MCF 10A (cell line): ENCODE measurements at regions not wholly inside any gene's neighbourhood (a gene's known extent, or its start where the extent isn't known, plus 50 kb on each side); places are given as distances from the start of the nearest gene placed in this dataset.
A peak's percentile ranks its signal among the peaks of the same experiment; 100 is the strongest.

Source experiments
- BruUV-seq: library from RNA; stranded (reverse); fragments of 400-500 nt; replicated peaks from 2 replicates; lab custom pipeline; 2021; lab: Mats Ljungman, UMichigan
- CTCF ChIA-PET: fragments of 300-600 bp; sonication (Branson Sonifier 250); formaldehyde crosslinking; extraction: SDS; loops from one replicate; lab custom pipeline; 2021; ENCODE audit warnings: antibody characterized with exemption, inconsistent platforms; lab: Yijun Ruan, JAX
- POLR2A ChIA-PET: fragments of 300-600, 350-650 bp; sonication (Branson Sonifier 250); formaldehyde crosslinking; extraction: SDS; loops from one replicate; lab custom pipeline; 2020; ENCODE audit warnings: antibody characterized with exemption, inconsistent platforms; lab: Yijun Ruan, JAX
- DNase-seq: peaks from one replicate; pipeline ENCODE4 v3.0.0-alpha.2; 2018; ENCODE audit not compliant: unreplicated experiment
- H3K27ac Mint-ChIP-seq: one replicate; pipeline ENCODE4 v1.8.0; 2022; ENCODE audit warnings: mild to moderate bottlenecking, low read depth, mixed read lengths; ENCODE audit not compliant: unreplicated experiment
- H3K27me3 Mint-ChIP-seq: one replicate; pipeline ENCODE4 v1.8.0; 2022; ENCODE audit warnings: mixed read lengths; ENCODE audit not compliant: insufficient read depth, unreplicated experiment
- H3K36me3 Mint-ChIP-seq: one replicate; pipeline ENCODE4 v1.8.0; 2022; ENCODE audit warnings: mild to moderate bottlenecking, moderate library complexity, mixed read lengths; ENCODE audit not compliant: insufficient read depth, unreplicated experiment
- H3K4me1 Mint-ChIP-seq: one replicate; pipeline ENCODE4 v1.8.0; 2022; ENCODE audit warnings: mixed read lengths; ENCODE audit not compliant: insufficient read depth, unreplicated experiment
- H3K4me3 Mint-ChIP-seq: one replicate; pipeline ENCODE4 v1.8.0; 2022; ENCODE audit warnings: mild to moderate bottlenecking, moderate library complexity, mixed read lengths; ENCODE audit not compliant: unreplicated experiment
- H3K9me3 Mint-ChIP-seq: one replicate; pipeline ENCODE4 v1.8.0; 2022; ENCODE audit warnings: mixed read lengths; ENCODE audit not compliant: unreplicated experiment
- intact Hi-C: fragments of 100-400 bp; cut with micrococcal nuclease; formaldehyde crosslinking; loops from 2 replicates; pipeline ENCODE4 v1.14.1; 2022
- TF ChIP-seq, protein P1 (sequence below): fragments of 200-600 bp; IDR thresholded peaks from one replicate; pipeline ENCODE4 v1.8.0; 2022; ENCODE audit warnings: antibody characterized with exemption, mild to moderate bottlenecking; ENCODE audit not compliant: unreplicated experiment

- Mint-ChIP-seq H3K27ac (no peak overlapping the region), H3K4me1 (peaks cover 6% of the 10 kb centered on the region), H3K27me3 (peaks cover 63% of the 10 kb centered on the region), H3K36me3 (no peaks in the 10 kb centered on the region), H3K4me3 (no peak overlapping the region), H3K9me3 (peaks cover 14% of the 10 kb centered on the region)
- TF ChIP-seq, protein P1, sequence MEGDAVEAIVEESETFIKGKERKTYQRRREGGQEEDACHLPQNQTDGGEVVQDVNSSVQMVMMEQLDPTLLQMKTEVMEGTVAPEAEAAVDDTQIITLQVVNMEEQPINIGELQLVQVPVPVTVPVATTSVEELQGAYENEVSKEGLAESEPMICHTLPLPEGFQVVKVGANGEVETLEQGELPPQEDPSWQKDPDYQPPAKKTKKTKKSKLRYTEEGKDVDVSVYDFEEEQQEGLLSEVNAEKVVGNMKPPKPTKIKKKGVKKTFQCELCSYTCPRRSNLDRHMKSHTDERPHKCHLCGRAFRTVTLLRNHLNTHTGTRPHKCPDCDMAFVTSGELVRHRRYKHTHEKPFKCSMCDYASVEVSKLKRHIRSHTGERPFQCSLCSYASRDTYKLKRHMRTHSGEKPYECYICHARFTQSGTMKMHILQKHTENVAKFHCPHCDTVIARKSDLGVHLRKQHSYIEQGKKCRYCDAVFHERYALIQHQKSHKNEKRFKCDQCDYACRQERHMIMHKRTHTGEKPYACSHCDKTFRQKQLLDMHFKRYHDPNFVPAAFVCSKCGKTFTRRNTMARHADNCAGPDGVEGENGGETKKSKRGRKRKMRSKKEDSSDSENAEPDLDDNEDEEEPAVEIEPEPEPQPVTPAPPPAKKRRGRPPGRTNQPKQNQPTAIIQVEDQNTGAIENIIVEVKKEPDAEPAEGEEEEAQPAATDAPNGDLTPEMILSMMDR, result no peak
- intact Hi-C loops, result no loop called here
- POLR2A ChIA-PET, result interaction anchor here (0.7 kb wide), 1 partner anchor 672 kb away, joined by 3 read pairs; no protein-coding TSS in a partner anchor
- peak; percentile 9 for DNase-seq
- BruUV-seq, result no TSS peak
- CTCF ChIA-PET, result no interaction called here
These were observed 171.1 kb downstream of the ADRA2A start for GRCh38 chr10:111247781-111248389.

DNA sequence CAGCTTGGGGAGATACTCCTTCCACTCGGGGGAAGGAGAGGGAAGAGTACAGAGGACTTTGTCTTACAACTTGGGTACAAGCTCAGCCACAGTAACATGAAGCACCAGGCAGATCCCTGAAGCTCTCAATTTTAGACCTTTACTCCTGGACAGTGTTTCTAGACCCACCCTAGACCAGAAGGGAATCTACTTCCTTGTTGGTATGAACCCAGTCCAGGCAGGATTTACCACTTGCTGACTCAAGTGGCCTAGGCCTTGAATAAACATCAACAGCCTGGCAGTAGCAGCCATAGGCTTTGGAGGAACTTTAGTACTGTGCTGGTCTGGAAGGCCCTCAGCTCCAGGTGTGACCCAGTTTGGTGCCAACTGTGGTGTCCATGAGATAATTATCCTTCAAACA, 173.1 kb downstream of the ADRA2A start:
- H3K36me3 Mint-ChIP-seq, result no peaks in the 10 kb centered on the region
- DNase-seq, result no peak
- no peak overlapping the region for H3K27ac Mint-ChIP-seq
- no TSS peak for BruUV-seq
- H3K4me1 Mint-ChIP-seq, result peaks cover 6% of the 10 kb centered on the region
- TF ChIP-seq, protein P1, result no peak
- intact Hi-C loops, result no loop called here
- no peak overlapping the region for H3K4me3 Mint-ChIP-seq
- peaks cover 69% of the 10 kb centered on the region for H3K27me3 Mint-ChIP-seq
- peaks cover 14% of the 10 kb centered on the region for H3K9me3 Mint-ChIP-seq
- ChIA-PET CTCF (interaction anchor here (0.5 to 1.1 kb wide), 2 partner anchors 22 to 451 kb away, joined by 3 read pairs; no protein-coding TSS in a partner anchor), POLR2A (no interaction called here)

GRCh38 chr10:111261081-111261615, 184.3 kb downstream of the ADRA2A start:
- intact Hi-C loops, result no loop called here
- TF ChIP-seq, protein P1, result no peak
- Mint-ChIP-seq H3K27ac (no peak overlapping the region), H3K27me3 (peaks cover 67% of the 10 kb centered on the region), H3K4me1 (no peaks in the 10 kb centered on the region), H3K36me3 (no peaks in the 10 kb centered on the region), H3K4me3 (no peak overlapping the region), H3K9me3 (no peaks in the 10 kb centered on the region)
- ChIA-PET POLR2A (no interaction called here), CTCF (no interaction called here)
- no peak for DNase-seq
- BruUV-seq, result no TSS peak

GRCh38 chr10:111265341-111265740, 188.5 kb downstream of the ADRA2A start:
- H3K27me3 Mint-ChIP-seq, result peaks cover 72% of the 10 kb centered on the region
- no TSS peak for BruUV-seq
- H3K4me1 Mint-ChIP-seq, result no peaks in the 10 kb centered on the region
- TF ChIP-seq, protein P1, result no peak
- H3K4me3 Mint-ChIP-seq, result no peak overlapping the region
- no peaks in the 10 kb centered on the region for H3K36me3 Mint-ChIP-seq
- DNase-seq, result no peak
- POLR2A ChIA-PET, result interaction anchor here (0.6 kb wide), 1 partner anchor 53 kb away, joined by 3 read pairs; no protein-coding TSS in a partner anchor
- H3K9me3 Mint-ChIP-seq, result no peaks in the 10 kb centered on the region
- intact Hi-C loops, result loop anchor here (5.0 kb wide), 1 partner anchor 373 kb away; no protein-coding TSS in a partner anchor
- CTCF ChIA-PET, result interaction anchor here (1.2 kb wide), 1 partner anchor 872 kb away, joined by 3 read pairs; no protein-coding TSS in a partner anchor
- H3K27ac Mint-ChIP-seq, result no peak overlapping the region
